WTC11 (cell line): ENCODE measurements at regions not wholly inside any gene's neighbourhood (a gene's known extent, or its start where the extent isn't known, plus 50 kb on each side); places are given as distances from the start of the nearest gene placed in this dataset.

Experiments used
- ATAC-seq: fragments of 200-7000 bp; cut with Tn5 transposase; 2 replicates; pipeline ENCODE4 v1.10.0; 2021; ENCODE audit warnings: mild to moderate bottlenecking, moderate library complexity
- CTCF ChIA-PET: fragments of 300-600 bp; sonication (Branson Sonifier 250); formaldehyde crosslinking; loops from one replicate; lab custom pipeline; 2021; ENCODE audit warnings: antibody characterized with exemption; lab: Charles Lee
- POLR2A ChIA-PET: fragments of 350-600 bp; sonication (Branson Sonifier 250); formaldehyde crosslinking; loops from one replicate; lab custom pipeline; 2021; ENCODE audit warnings: antibody characterized with exemption; lab: Charles Lee
- DNase-seq: peaks from one replicate; pipeline ENCODE4 v3.0.0; 2021; ENCODE audit warnings: low spot score
- H3K27ac Mint-ChIP-seq: 2 replicates; pipeline ENCODE4 v1.8.0; 2021; ENCODE audit warnings: mixed read lengths
- H3K27me3 Mint-ChIP-seq: 2 replicates; pipeline ENCODE4 v1.8.0; 2021; ENCODE audit warnings: low read depth, mild to moderate bottlenecking, moderate library complexity, mixed read lengths
- H3K36me3 Mint-ChIP-seq: 2 replicates; pipeline ENCODE4 v1.8.0; 2021; ENCODE audit warnings: mixed read lengths
- H3K4me1 Mint-ChIP-seq: 2 replicates; pipeline ENCODE4 v1.8.0; 2022; ENCODE audit warnings: mixed read lengths
- H3K4me3 Mint-ChIP-seq: 2 replicates; pipeline ENCODE4 v1.8.0; 2021; ENCODE audit warnings: mild to moderate bottlenecking, moderate library complexity, mixed read lengths
- H3K9me3 Mint-ChIP-seq: 2 replicates; pipeline ENCODE4 v1.8.0; 2021; ENCODE audit warnings: mixed read lengths
- CREB1 ChIP-seq: sonication (generic); formaldehyde crosslinking; IDR thresholded peaks from 2 replicates; pipeline ENCODE4 v1.8.0; 2023; ENCODE audit warnings: mild to moderate bottlenecking, missing genetic modification reagents
- ETV6 ChIP-seq: sonication (generic); formaldehyde crosslinking; IDR thresholded peaks from 2 replicates; pipeline ENCODE4 v1.8.1; 2022; ENCODE audit warnings: mild to moderate bottlenecking, missing genetic modification reagents
- FOXJ3 ChIP-seq: sonication (generic); formaldehyde crosslinking; IDR thresholded peaks from 2 replicates; pipeline ENCODE4 v1.9.0; 2021; ENCODE audit warnings: missing genetic modification reagents, mild to moderate bottlenecking, borderline replicate concordance
- FOXP1 ChIP-seq: sonication (generic); formaldehyde crosslinking; IDR thresholded peaks from 2 replicates; pipeline ENCODE4 v1.8.0; 2022; ENCODE audit warnings: missing genetic modification reagents, mild to moderate bottlenecking, moderate library complexity, borderline replicate concordance
- FOXP4 ChIP-seq: sonication (generic); formaldehyde crosslinking; IDR thresholded peaks from 2 replicates; pipeline ENCODE4 v1.8.0; 2022; ENCODE audit warnings: mild to moderate bottlenecking, missing genetic modification reagents
- HMGA2 ChIP-seq: fragments of 250-450 bp; sonication (Bioruptor Pico); IDR thresholded peaks from 2 replicates; pipeline ENCODE4 v1.4.0; 2021; ENCODE audit warnings: mild to moderate bottlenecking, moderate library complexity
- JUN ChIP-seq: sonication (generic); formaldehyde crosslinking; IDR thresholded peaks from 2 replicates; pipeline ENCODE4 v1.8.0; 2023; ENCODE audit warnings: mild to moderate bottlenecking, missing genetic modification reagents
- MYBL2 ChIP-seq: sonication (generic); formaldehyde crosslinking; IDR thresholded peaks from 2 replicates; pipeline ENCODE4 v1.8.1; 2023; ENCODE audit warnings: mild to moderate bottlenecking, moderate library complexity, missing genetic modification reagents
- NFATC4 ChIP-seq: fragments of 250-450 bp; sonication (Bioruptor Pico); IDR thresholded peaks from 2 replicates; pipeline ENCODE4 v1.9.0; 2021; ENCODE audit warnings: mild to moderate bottlenecking
- PRRX2 ChIP-seq: fragments of 250-450 bp; sonication (Bioruptor Pico); IDR thresholded peaks from 2 replicates; pipeline ENCODE4 v1.8.0; 2021; ENCODE audit warnings: mild to moderate bottlenecking
- SMAD3 ChIP-seq: sonication (generic); formaldehyde crosslinking; IDR thresholded peaks from 2 replicates; pipeline ENCODE4 v1.8.0; 2022; ENCODE audit warnings: missing genetic modification reagents, mild to moderate bottlenecking, borderline replicate concordance
- SP1 ChIP-seq: sonication (generic); formaldehyde crosslinking; conservative IDR thresholded peaks from 2 replicates; pipeline ENCODE4 v1.8.1; 2022; ENCODE audit warnings: missing genetic modification reagents
- TP53 ChIP-seq: sonication (generic); formaldehyde crosslinking; IDR thresholded peaks from 2 replicates; pipeline ENCODE4 v1.8.1; 2023; ENCODE audit warnings: mild to moderate bottlenecking, missing genetic modification reagents
- USF2 ChIP-seq: sonication (generic); formaldehyde crosslinking; IDR thresholded peaks from 2 replicates; pipeline ENCODE4 v1.8.1; 2023; ENCODE audit warnings: mild to moderate bottlenecking, missing genetic modification reagents, moderate library complexity
- ZNF423 ChIP-seq: fragments of 250-450 bp; sonication (Bioruptor Pico); IDR thresholded peaks from 2 replicates; pipeline ENCODE4 v2.1.2; 2022; ENCODE audit warnings: mild to moderate bottlenecking, moderate library complexity
- TF ChIP-seq, protein P1 (sequence below): fragments of 250-450 bp; sonication (Bioruptor Pico); IDR thresholded peaks from 2 replicates; pipeline ENCODE4 v1.9.0; 2021; ENCODE audit warnings: mild to moderate bottlenecking
- TF ChIP-seq, protein P2 (sequence below): fragments of 250-450 bp; sonication (Bioruptor Pico); IDR thresholded peaks from 2 replicates; pipeline ENCODE4 v2.1.2; 2022; ENCODE audit warnings: mild to moderate bottlenecking, moderate library complexity
- TF ChIP-seq, protein P3 (sequence below): sonication (generic); formaldehyde crosslinking; IDR thresholded peaks from 2 replicates; pipeline ENCODE4 v1.8.1; 2023; ENCODE audit warnings: mild to moderate bottlenecking, missing genetic modification reagents
- TF ChIP-seq, protein P4 (sequence below): fragments of 250-450 bp; sonication (Bioruptor Pico); IDR thresholded peaks from 2 replicates; pipeline ENCODE4 v1.8.0; 2021; ENCODE audit warnings: mild to moderate bottlenecking
- TF ChIP-seq, protein P5 (sequence below): sonication (generic); formaldehyde crosslinking; IDR thresholded peaks from 2 replicates; pipeline ENCODE4 v1.8.1; 2022; ENCODE audit warnings: mild to moderate bottlenecking, moderate library complexity, missing genetic modification reagents

- Mint-ChIP-seq H3K27ac (no peak overlapping the region), H3K27me3 (no peaks in the 10 kb centered on the region), H3K4me3 (no peak overlapping the region), H3K36me3 (no peaks in the 10 kb centered on the region), H3K4me1 (no peaks in the 10 kb centered on the region), H3K9me3 (no peaks in the 10 kb centered on the region)
- CTCF ChIA-PET: interaction anchor here (0.9 kb wide), 1 partner anchor 301 kb away, joined by 3 read pairs; no protein-coding TSS in a partner anchor
- TF ChIP-seq, protein P1, sequence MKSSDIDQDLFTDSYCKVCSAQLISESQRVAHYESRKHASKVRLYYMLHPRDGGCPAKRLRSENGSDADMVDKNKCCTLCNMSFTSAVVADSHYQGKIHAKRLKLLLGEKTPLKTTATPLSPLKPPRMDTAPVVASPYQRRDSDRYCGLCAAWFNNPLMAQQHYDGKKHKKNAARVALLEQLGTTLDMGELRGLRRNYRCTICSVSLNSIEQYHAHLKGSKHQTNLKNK (CRISPR knock-in tag): no peak
- TF ChIP-seq, protein P2, sequence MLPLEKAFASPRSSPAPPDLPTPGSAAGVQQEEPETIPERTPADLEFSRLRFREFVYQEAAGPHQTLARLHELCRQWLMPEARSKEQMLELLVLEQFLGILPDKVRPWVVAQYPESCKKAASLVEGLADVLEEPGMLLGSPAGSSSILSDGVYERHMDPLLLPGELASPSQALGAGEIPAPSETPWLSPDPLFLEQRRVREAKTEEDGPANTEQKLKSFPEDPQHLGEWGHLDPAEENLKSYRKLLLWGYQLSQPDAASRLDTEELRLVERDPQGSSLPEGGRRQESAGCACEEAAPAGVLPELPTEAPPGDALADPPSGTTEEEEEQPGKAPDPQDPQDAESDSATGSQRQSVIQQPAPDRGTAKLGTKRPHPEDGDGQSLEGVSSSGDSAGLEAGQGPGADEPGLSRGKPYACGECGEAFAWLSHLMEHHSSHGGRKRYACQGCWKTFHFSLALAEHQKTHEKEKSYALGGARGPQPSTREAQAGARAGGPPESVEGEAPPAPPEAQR (CRISPR knock-in tag): no peak
- TF ChIP-seq NFATC4 (no peak), FOXP1 (CRISPR knock-in tag) (no peak), HMGA2 (no peak), USF2 (CRISPR knock-in tag) (no peak), JUN (CRISPR knock-in tag) (no peak), SP1 (CRISPR knock-in tag) (no peak), FOXJ3 (CRISPR knock-in tag) (no peak), PRRX2 (no peak), ZNF423 (CRISPR knock-in tag) (no peak), ETV6 (CRISPR knock-in tag) (no peak), TP53 (CRISPR knock-in tag) (no peak), CREB1 (CRISPR knock-in tag) (no peak), FOXP4 (no peak), MYBL2 (CRISPR knock-in tag) (no peak), SMAD3 (CRISPR knock-in tag) (no peak)
- TF ChIP-seq, protein P3, sequence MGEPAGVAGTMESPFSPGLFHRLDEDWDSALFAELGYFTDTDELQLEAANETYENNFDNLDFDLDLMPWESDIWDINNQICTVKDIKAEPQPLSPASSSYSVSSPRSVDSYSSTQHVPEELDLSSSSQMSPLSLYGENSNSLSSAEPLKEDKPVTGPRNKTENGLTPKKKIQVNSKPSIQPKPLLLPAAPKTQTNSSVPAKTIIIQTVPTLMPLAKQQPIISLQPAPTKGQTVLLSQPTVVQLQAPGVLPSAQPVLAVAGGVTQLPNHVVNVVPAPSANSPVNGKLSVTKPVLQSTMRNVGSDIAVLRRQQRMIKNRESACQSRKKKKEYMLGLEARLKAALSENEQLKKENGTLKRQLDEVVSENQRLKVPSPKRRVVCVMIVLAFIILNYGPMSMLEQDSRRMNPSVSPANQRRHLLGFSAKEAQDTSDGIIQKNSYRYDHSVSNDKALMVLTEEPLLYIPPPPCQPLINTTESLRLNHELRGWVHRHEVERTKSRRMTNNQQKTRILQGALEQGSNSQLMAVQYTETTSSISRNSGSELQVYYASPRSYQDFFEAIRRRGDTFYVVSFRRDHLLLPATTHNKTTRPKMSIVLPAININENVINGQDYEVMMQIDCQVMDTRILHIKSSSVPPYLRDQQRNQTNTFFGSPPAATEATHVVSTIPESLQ (CRISPR knock-in tag): no peak
- TF ChIP-seq, protein P4, sequence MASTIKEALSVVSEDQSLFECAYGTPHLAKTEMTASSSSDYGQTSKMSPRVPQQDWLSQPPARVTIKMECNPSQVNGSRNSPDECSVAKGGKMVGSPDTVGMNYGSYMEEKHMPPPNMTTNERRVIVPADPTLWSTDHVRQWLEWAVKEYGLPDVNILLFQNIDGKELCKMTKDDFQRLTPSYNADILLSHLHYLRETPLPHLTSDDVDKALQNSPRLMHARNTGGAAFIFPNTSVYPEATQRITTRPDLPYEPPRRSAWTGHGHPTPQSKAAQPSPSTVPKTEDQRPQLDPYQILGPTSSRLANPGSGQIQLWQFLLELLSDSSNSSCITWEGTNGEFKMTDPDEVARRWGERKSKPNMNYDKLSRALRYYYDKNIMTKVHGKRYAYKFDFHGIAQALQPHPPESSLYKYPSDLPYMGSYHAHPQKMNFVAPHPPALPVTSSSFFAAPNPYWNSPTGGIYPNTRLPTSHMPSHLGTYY (CRISPR knock-in tag): no peak
- TF ChIP-seq, protein P5, sequence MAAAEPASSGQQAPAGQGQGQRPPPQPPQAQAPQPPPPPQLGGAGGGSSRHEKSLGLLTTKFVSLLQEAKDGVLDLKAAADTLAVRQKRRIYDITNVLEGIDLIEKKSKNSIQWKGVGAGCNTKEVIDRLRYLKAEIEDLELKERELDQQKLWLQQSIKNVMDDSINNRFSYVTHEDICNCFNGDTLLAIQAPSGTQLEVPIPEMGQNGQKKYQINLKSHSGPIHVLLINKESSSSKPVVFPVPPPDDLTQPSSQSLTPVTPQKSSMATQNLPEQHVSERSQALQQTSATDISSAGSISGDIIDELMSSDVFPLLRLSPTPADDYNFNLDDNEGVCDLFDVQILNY (CRISPR knock-in tag): no peak
- DNase-seq (no peak), ATAC-seq (no peak)
- POLR2A ChIA-PET: no interaction called here
Observed at GRCh38 chr3:72355168-72355567, 493.1 kb downstream of the SHQ1 start.
